ENCODE measurements at regions not wholly inside any gene's neighbourhood (a gene's known extent, or its start where the extent isn't known, plus 50 kb on each side); places are given as distances from the start of the nearest gene placed in this dataset.

- DNase-seq (ENCODE audit: low read depth in 4 of 4, low spot score in 3 of 4) = no peak
Observed at GRCh38 chr20:23233341-23233740, 117.2 kb upstream of the NXT1 start.

- no peak for DNase-seq (ENCODE audit: low read depth in 4 of 4, low spot score in 3 of 4)
Observed at GRCh38 chr20:23232679-23233308, 117.8 kb upstream of the NXT1 start.

- no peak for DNase-seq (ENCODE audit: low read depth in 4 of 4, low spot score in 3 of 4)
Observed at GRCh38 chr20:23232219-23232581, 118.4 kb upstream of the NXT1 start.

GRCh38 chr20:23231561-23232218 is 118.9 kb upstream of the NXT1 start:
- DNase-seq (ENCODE audit: low read depth in 4 of 4, low spot score in 3 of 4) = no peak

GRCh38 chr20:23230766-23231385 is 119.7 kb upstream of the NXT1 start:
- no peak for DNase-seq (ENCODE audit: low read depth in 4 of 4, low spot score in 3 of 4)

- no peak for DNase-seq (ENCODE audit: low read depth in 4 of 4, low spot score in 3 of 4)
Observed at GRCh38 chr20:23229989-23230388, 120.6 kb upstream of the NXT1 start.

- no peak for DNase-seq (ENCODE audit: low read depth in 4 of 4, low spot score in 3 of 4)
Observed at GRCh38 chr20:23228912-23229311, 121.7 kb upstream of the NXT1 start.

GRCh38 chr20:23227976-23228375 is 122.6 kb upstream of the NXT1 start:
- no peak for DNase-seq (ENCODE audit: low read depth in 4 of 4, low spot score in 3 of 4)

GRCh38 chr20:23227274-23227673 is 123.3 kb upstream of the NXT1 start:
- DNase-seq (ENCODE audit: low read depth in 4 of 4, low spot score in 3 of 4) = no peak

GRCh38 chr20:23226612-23227265 is 123.9 kb upstream of the NXT1 start:
- no peak for DNase-seq (ENCODE audit: low read depth in 4 of 4, low spot score in 3 of 4)

GRCh38 chr20:23225407-23226060 is 125.1 kb upstream of the NXT1 start:
- no peak for DNase-seq (ENCODE audit: low read depth in 4 of 4, low spot score in 3 of 4)

- DNase-seq (ENCODE audit: low read depth in 4 of 4, low spot score in 3 of 4) = no peak
Observed at GRCh38 chr20:23224806-23225205, 125.8 kb upstream of the NXT1 start.

- no peak for DNase-seq (ENCODE audit: low read depth in 4 of 4, low spot score in 3 of 4)
Observed at GRCh38 chr20:23223908-23224580, 126.5 kb upstream of the NXT1 start.

- no peak for DNase-seq (ENCODE audit: low read depth in 4 of 4, low spot score in 3 of 4)
Observed at GRCh38 chr20:23222531-23223200, 127.9 kb upstream of the NXT1 start.

- DNase-seq (ENCODE audit: low read depth in 4 of 4, low spot score in 3 of 4) = no peak
Observed at GRCh38 chr20:23217023-23217422, 130.9 kb upstream of the CD93 start.

GRCh38 chr20:23215344-23215995 is 129.3 kb upstream of the CD93 start:
- DNase-seq (ENCODE audit: low read depth in 4 of 4, low spot score in 3 of 4) = no peak

- DNase-seq (ENCODE audit: low read depth in 4 of 4, low spot score in 3 of 4) = no peak
Observed at GRCh38 chr20:23214903-23215302, 128.8 kb upstream of the CD93 start.

- no peak for DNase-seq (ENCODE audit: low read depth in 4 of 4, low spot score in 3 of 4)
Observed at GRCh38 chr20:23212464-23212995, 126.4 kb upstream of the CD93 start.

GRCh38 chr20:23212011-23212410 is 125.9 kb upstream of the CD93 start:
- no peak for DNase-seq (ENCODE audit: low read depth in 4 of 4, low spot score in 3 of 4)
